GM12891 (cell line): ENCODE measurements at regions not wholly inside any gene's neighbourhood (a gene's known extent, or its start where the extent isn't known, plus 50 kb on each side); places are given as distances from the start of the nearest gene placed in this dataset.

Experiments used
- POLR2A ChIP-seq: IDR thresholded peaks from 2 replicates; pipeline ENCODE4 v1.6.1; 2011; ENCODE audit warnings: low read depth, low read length, control low read depth
- POLR2AphosphoS5 ChIP-seq: IDR thresholded peaks from 2 replicates; pipeline ENCODE4 v1.6.1; 2011; ENCODE audit warnings: low read depth, low read length, control low read depth
- POU2F2 ChIP-seq: IDR thresholded peaks from 2 replicates; pipeline ENCODE4 v1.6.1; 2011; ENCODE audit warnings: low read depth, mild to moderate bottlenecking, control low read depth, low read length, moderate library complexity
- SPI1 ChIP-seq: IDR thresholded peaks from 2 replicates; pipeline ENCODE4 v1.6.1; 2011; ENCODE audit warnings: low read depth, low read length, control low read depth
- TAF1 ChIP-seq: IDR thresholded peaks from 2 replicates; pipeline ENCODE4 v1.6.1; 2011; ENCODE audit warnings: low read depth, low read length, control low read depth

DNA sequence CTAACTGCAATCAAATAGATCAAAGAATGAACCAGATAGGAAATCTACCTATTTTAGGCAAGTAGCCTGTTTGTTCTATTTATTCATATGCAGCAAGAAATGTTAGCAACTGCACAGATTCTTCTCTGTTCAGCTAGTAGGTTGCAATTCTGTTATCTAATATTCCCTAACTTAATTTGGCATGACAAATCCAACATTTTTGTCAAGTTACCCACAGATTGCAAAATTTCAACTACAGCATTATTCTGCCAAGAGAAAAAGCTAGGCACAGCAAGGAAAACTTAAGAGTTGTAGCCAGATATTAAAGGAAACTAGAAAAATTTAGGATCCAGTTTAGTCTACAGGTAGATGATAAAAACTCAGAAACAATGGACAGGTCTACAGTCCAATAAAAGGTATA, 104.4 kb upstream of the SYNCRIP start:
- no peak for TF ChIP-seq POLR2AphosphoS5
- TF ChIP-seq POLR2A, result no peak
- TF ChIP-seq TAF1, result no peak
- no peak for TF ChIP-seq POU2F2
- TF ChIP-seq SPI1, result no peak
